Fibroblast of lung (primary cell): ENCODE measurements at regions not wholly inside any gene's neighbourhood (a gene's known extent, or its start where the extent isn't known, plus 50 kb on each side); places are given as distances from the start of the nearest gene placed in this dataset.

Experiments used
- DNase-seq, 2 donors: peaks; one replicate each; pipeline versions ENCODE4 v3.0.0 to v3.0.0-alpha.2; 2010; ENCODE audit warnings: low read depth in 2 of 2
- H2AFZ ChIP-seq: 2 replicates; pipeline ENCODE4 v1.5.1; 2012; ENCODE audit warnings: low read length, control low read depth, inconsistent platforms
- H3K27ac ChIP-seq: 2 replicates; pipeline ENCODE4 v1.5.1; 2011; ENCODE audit warnings: low read length, control low read depth; ENCODE audit not compliant: insufficient read depth
- H3K27me3 ChIP-seq: 2 replicates; pipeline ENCODE4 v1.5.1; 2011; ENCODE audit warnings: mild to moderate bottlenecking, low read length; ENCODE audit not compliant: control insufficient read depth, insufficient read depth
- H3K36me3 ChIP-seq: 2 replicates; pipeline ENCODE4 v1.5.1; 2011; ENCODE audit warnings: low read length; ENCODE audit not compliant: control insufficient read depth, insufficient read depth
- H3K4me1 ChIP-seq: 2 replicates; pipeline ENCODE4 v1.5.1; 2011; ENCODE audit warnings: low read length; ENCODE audit not compliant: control insufficient read depth, insufficient read depth; ENCODE audit errors: extremely low read depth
- H3K4me2 ChIP-seq: 2 replicates; pipeline ENCODE4 v1.5.1; 2011; ENCODE audit warnings: low read length, control low read depth; ENCODE audit not compliant: insufficient read depth; ENCODE audit errors: extremely low read depth
- H3K4me3 ChIP-seq, 4 experiments: fragments of 200-600 bp in 1 of 4; sonication (generic) in 1 of 4; replicated peaks in 1 of 4; 2 replicates each; pipeline ENCODE4 v1.5.1; 2011 to 2016; ENCODE audit warnings: low read length in 4 of 4, low read depth in 3 of 4, mild to moderate bottlenecking in 3 of 4, control low read depth in 2 of 4, inconsistent platforms in 1 of 4, mixed read lengths in 1 of 4; ENCODE audit not compliant: insufficient read depth in 1 of 4; ENCODE audit errors: control extremely low read depth in 1 of 4
- H3K79me2 ChIP-seq: 2 replicates; pipeline ENCODE4 v1.5.1; 2012; ENCODE audit warnings: mild to moderate bottlenecking, low read length, inconsistent platforms; ENCODE audit not compliant: control insufficient read depth, insufficient read depth
- H3K9ac ChIP-seq: 2 replicates; pipeline ENCODE4 v1.5.1; 2011; ENCODE audit warnings: mild to moderate bottlenecking, low read length, control low read depth; ENCODE audit not compliant: insufficient read depth
- H3K9me3 ChIP-seq: 2 replicates; pipeline ENCODE4 v1.5.1; 2012; ENCODE audit warnings: low read depth, low read length; ENCODE audit not compliant: control insufficient read depth, insufficient read depth
- H4K20me1 ChIP-seq: 2 replicates; pipeline ENCODE4 v1.5.1; 2011; ENCODE audit warnings: low read length; ENCODE audit not compliant: control insufficient read depth, insufficient read depth; ENCODE audit errors: extremely low read depth
- EZH2 ChIP-seq: IDR thresholded peaks from 2 replicates; pipeline ENCODE4 v1.5.1; 2012; ENCODE audit warnings: low read length, control low read depth, mild to moderate bottlenecking; ENCODE audit errors: missing control alignments
- TF ChIP-seq, protein P1 (sequence below), 2 donors: IDR thresholded peaks in 1 of 2; conservative IDR thresholded peaks in 1 of 2; 1 replicate in 1 of 2; 2 replicates in 1 of 2; pipeline ENCODE4 v1.5.1; 2011 to 2012; ENCODE audit warnings: low read length in 2 of 2, control low read depth in 1 of 2, inconsistent platforms in 1 of 2, low read depth in 1 of 2, mild to moderate bottlenecking in 1 of 2

DNA sequence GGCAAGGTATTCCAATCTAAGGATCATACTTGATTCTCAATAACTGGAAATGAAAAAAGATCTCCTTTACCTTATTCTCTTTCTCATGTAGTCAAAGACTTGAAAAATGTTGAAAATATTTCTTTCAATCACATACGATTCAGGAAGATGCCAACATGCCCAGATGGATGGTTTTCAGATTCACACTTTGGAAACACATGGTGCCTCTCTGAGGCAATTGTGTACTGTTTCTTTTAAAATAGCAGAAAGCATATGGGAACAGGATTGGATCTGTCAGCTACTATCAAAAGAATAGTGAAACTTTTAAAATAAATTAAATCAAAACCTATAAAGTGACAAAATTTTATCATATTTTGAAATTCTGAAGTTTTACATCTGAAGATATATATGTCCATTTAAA, 222.4 kb downstream of the SPRY2 start:
- no peaks in the 10 kb centered on the region for H3K9me3 ChIP-seq
- H2AFZ ChIP-seq, result no peak overlapping the region
- DNase-seq, result no peak
- peaks cover 2% of the 10 kb centered on the region for H3K4me1 ChIP-seq
- no peak overlapping the region for H3K27ac ChIP-seq
- no peak overlapping the region for H3K9ac ChIP-seq
- no peaks in the 10 kb centered on the region for H3K79me2 ChIP-seq
- no peaks in the 10 kb centered on the region for H4K20me1 ChIP-seq
- no peak overlapping the region for H3K4me3 ChIP-seq
- no peak overlapping the region for H3K4me2 ChIP-seq
- no peak for TF ChIP-seq EZH2
- TF ChIP-seq, protein P1, sequence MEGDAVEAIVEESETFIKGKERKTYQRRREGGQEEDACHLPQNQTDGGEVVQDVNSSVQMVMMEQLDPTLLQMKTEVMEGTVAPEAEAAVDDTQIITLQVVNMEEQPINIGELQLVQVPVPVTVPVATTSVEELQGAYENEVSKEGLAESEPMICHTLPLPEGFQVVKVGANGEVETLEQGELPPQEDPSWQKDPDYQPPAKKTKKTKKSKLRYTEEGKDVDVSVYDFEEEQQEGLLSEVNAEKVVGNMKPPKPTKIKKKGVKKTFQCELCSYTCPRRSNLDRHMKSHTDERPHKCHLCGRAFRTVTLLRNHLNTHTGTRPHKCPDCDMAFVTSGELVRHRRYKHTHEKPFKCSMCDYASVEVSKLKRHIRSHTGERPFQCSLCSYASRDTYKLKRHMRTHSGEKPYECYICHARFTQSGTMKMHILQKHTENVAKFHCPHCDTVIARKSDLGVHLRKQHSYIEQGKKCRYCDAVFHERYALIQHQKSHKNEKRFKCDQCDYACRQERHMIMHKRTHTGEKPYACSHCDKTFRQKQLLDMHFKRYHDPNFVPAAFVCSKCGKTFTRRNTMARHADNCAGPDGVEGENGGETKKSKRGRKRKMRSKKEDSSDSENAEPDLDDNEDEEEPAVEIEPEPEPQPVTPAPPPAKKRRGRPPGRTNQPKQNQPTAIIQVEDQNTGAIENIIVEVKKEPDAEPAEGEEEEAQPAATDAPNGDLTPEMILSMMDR (conservative IDR thresholded peaks at IDR 0.05 in 1 of 2, IDR thresholded peaks at IDR 0.05 in 1 of 2; ENCODE audit: low read depth in 1 of 2, low read length in 2 of 2), result no peak
- no peaks in the 10 kb centered on the region for H3K36me3 ChIP-seq
- H3K27me3 ChIP-seq, result no peaks in the 10 kb centered on the region

DNA sequence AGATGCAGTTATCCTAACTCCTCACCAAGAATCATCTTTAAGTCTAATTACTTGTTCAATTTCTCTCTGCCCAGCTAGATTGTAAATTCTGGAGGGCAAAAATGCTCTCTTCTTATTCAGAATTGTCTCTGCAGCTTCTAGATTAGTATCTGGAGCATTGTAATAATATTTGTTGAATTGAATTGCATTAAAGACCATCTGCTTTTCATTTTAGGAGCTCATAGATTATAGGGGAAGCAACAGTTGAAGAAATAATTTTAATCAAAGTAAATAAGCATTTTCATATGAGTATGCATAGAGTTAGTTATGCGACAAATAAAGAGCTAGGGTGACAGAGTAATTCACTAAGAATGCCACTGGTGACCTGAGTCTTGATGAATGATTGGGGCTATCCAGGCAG, 222.8 kb downstream of the SPRY2 start:
- H3K4me3 ChIP-seq, result no peak overlapping the region
- H2AFZ ChIP-seq, result no peak overlapping the region
- H3K36me3 ChIP-seq, result no peaks in the 10 kb centered on the region
- H3K9ac ChIP-seq, result no peak overlapping the region
- no peak overlapping the region for H3K27ac ChIP-seq
- no peaks in the 10 kb centered on the region for H4K20me1 ChIP-seq
- no peaks in the 10 kb centered on the region for H3K27me3 ChIP-seq
- H3K4me2 ChIP-seq, result no peak overlapping the region
- no peaks in the 10 kb centered on the region for H3K9me3 ChIP-seq
- TF ChIP-seq, protein P1 (conservative IDR thresholded peaks at IDR 0.05 in 1 of 2, IDR thresholded peaks at IDR 0.05 in 1 of 2; ENCODE audit: low read depth in 1 of 2, low read length in 2 of 2), result no peak
- no peak for TF ChIP-seq EZH2
- peaks cover 2% of the 10 kb centered on the region for H3K4me1 ChIP-seq
- DNase-seq, result no peak
- H3K79me2 ChIP-seq, result no peaks in the 10 kb centered on the region

DNA sequence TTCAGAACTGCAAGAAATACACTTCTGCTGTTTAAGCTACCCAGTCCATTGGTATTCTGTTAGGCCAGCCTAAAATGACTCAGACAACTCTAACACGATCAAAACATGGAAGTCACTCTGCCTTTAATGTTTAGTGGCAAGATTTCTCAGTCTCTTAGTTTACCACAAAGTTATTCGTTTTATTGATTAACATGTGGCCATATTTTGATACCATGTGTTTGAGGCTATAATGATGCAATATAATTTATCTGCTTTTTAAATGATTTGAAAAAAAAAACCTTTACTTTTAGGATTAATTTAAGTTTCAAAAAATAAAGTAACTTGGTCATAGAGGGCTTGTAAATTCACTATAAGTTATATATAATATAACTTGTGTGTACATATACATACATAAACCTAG, 223.4 kb downstream of the SPRY2 start:
- H2AFZ ChIP-seq, result peak overlapping the region; percentile 47
- H3K9ac ChIP-seq, result no peak overlapping the region
- H3K79me2 ChIP-seq, result no peaks in the 10 kb centered on the region
- no peak overlapping the region for H3K4me3 ChIP-seq
- no peak overlapping the region for H3K27ac ChIP-seq
- H3K4me2 ChIP-seq, result no peak overlapping the region
- no peak for TF ChIP-seq EZH2
- TF ChIP-seq, protein P1 (conservative IDR thresholded peaks at IDR 0.05 in 1 of 2, IDR thresholded peaks at IDR 0.05 in 1 of 2; ENCODE audit: low read depth in 1 of 2, low read length in 2 of 2), result no peak
- H3K4me1 ChIP-seq, result peaks cover 2% of the 10 kb centered on the region
- no peak for DNase-seq
- H4K20me1 ChIP-seq, result no peaks in the 10 kb centered on the region
- no peaks in the 10 kb centered on the region for H3K9me3 ChIP-seq
- H3K27me3 ChIP-seq, result no peaks in the 10 kb centered on the region
- H3K36me3 ChIP-seq, result no peaks in the 10 kb centered on the region
